ENCODE measurements at regions not wholly inside any gene's neighbourhood (a gene's known extent, or its start where the extent isn't known, plus 50 kb on each side); places are given as distances from the start of the nearest gene placed in this dataset.

GRCh38 chr17:77391668-77392375, 251.1 kb downstream of the SEC14L1 start (continued):
- TF ChIP-seq HINFP (CRISPR knock-in tag; IDR thresholded peaks at IDR 0.05; ENCODE audit: low read depth) (0 out of 2 replicates have a peak, but pooled peaks have one; percentile 18), KAT2B (IDR thresholded peaks at IDR 0.05; ENCODE audit: borderline replicate concordance, low read depth, low read length) (no peak), IKZF5 (CRISPR knock-in tag; IDR thresholded peaks at IDR 0.05) (no peak), KLF13 (CRISPR knock-in tag; IDR thresholded peaks at IDR 0.05) (no peak), SAFB2 (CRISPR knock-in tag; IDR thresholded peaks at IDR 0.05; ENCODE audit: borderline replicate concordance, low read depth) (no peak), ZNF383 (CRISPR knock-in tag; IDR thresholded peaks at IDR 0.05; ENCODE audit: borderline replicate concordance) (no peak), MYNN (CRISPR knock-in tag; IDR thresholded peaks at IDR 0.05; ENCODE audit: low read depth) (no peak), ZNF704 (CRISPR knock-in tag; IDR thresholded peaks at IDR 0.05; ENCODE audit: borderline replicate concordance) (no peak), ZNF720 (CRISPR knock-in tag; IDR thresholded peaks at IDR 0.05) (no peak), FOSL1 (CRISPR knock-in tag; IDR thresholded peaks at IDR 0.05; ENCODE audit: borderline replicate concordance) (no peak), GLI4 (CRISPR knock-in tag; IDR thresholded peaks at IDR 0.05; ENCODE audit: borderline replicate concordance) (no peak), ZNF788 (CRISPR knock-in tag; IDR thresholded peaks at IDR 0.05; ENCODE audit: borderline replicate concordance) (no peak), ZNF691 (CRISPR knock-in tag; IDR thresholded peaks at IDR 0.05; ENCODE audit: borderline replicate concordance, low read depth) (no peak), ZC3H13 (CRISPR knock-in tag; IDR thresholded peaks at IDR 0.05) (peak; percentile 70; the same call in 1 of the 2 replicates), NR2F1 (CRISPR knock-in tag; IDR thresholded peaks at IDR 0.05) (no peak), NFE2L2 (IDR thresholded peaks at IDR 0.05; ENCODE audit: low read length) (no peak), ZNF33B (CRISPR knock-in tag; IDR thresholded peaks at IDR 0.05) (no peak), RFX1 (IDR thresholded peaks at IDR 0.05) (no peak), LCORL (IDR thresholded peaks at IDR 0.05) (no peak), LCORL (CRISPR knock-in tag; IDR thresholded peaks at IDR 0.05) (no peak), HMG20B (CRISPR knock-in tag; conservative IDR thresholded peaks at IDR 0.05) (no peak), PHF20 (CRISPR knock-in tag; IDR thresholded peaks at IDR 0.05) (peak; percentile 14; the same call in 1 of the 2 replicates), ATF5 (CRISPR knock-in tag; IDR thresholded peaks at IDR 0.05; ENCODE audit: low read depth) (no peak)

All from HepG2 (cell line).